ENCODE measurements at regions not wholly inside any gene's neighbourhood (a gene's known extent, or its start where the extent isn't known, plus 50 kb on each side); places are given as distances from the start of the nearest gene placed in this dataset.

DNA sequence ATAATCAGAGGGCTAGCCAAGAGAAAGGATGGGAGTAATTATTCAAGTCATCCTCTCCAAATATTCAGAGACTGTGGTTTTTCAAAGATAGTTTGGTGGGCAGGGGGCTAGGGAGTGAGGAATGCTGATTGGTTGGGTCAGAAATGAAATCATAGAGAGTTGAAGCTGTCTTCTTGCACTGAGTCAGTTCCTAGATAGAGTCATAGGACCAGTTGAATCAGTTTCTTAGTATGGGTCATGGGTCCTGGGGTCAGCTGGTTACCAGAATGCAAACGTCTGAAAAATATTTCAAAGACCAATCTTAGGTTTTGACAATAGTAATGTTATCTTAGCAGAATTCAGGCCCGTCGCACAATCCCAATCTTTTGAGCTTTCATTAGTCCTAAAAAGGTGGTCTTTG is 171.4 kb upstream of the SPATS2L start:
- Histone ChIP-seq H3K4me3 (replicated peaks in 1 of 3; ENCODE audit: insufficient read depth in 1 of 3, low read depth in 1 of 3, low read length in 3 of 3) (no peak overlapping the region), H2AFZ (ENCODE audit: low read depth, low read length) (no peak overlapping the region), H3K4me2 (ENCODE audit: insufficient read depth, low read length) (no peak overlapping the region), H3K9me3 (replicated peaks; ENCODE audit: control insufficient read depth, insufficient read depth, low read length) (no peaks in the 10 kb centered on the region), H3K27me3 (ENCODE audit: control insufficient read depth in 2 of 2, insufficient read depth in 2 of 2, low read length in 2 of 2) (no peaks in the 10 kb centered on the region), H4K20me1 (replicated peaks; ENCODE audit: control insufficient read depth, extremely low read depth, insufficient read depth, low read length) (no peaks in the 10 kb centered on the region), H3K9me1 (replicated peaks; ENCODE audit: control insufficient read depth, extremely low read depth, insufficient read depth, low read length) (no peaks in the 10 kb centered on the region), H3K4me1 (ENCODE audit: control insufficient read depth, extremely low read depth, insufficient read depth, low read length) (no peaks in the 10 kb centered on the region), H3K9ac (replicated peaks; ENCODE audit: extremely low read depth, insufficient read depth, low read length) (no peak overlapping the region), H3K27ac (ENCODE audit: insufficient read depth, low read depth, low read length) (no peak overlapping the region), H3K36me3 (ENCODE audit: control insufficient read depth in 2 of 2, extremely low read depth in 1 of 2, insufficient read depth in 2 of 2, low read length in 2 of 2) (no peaks in the 10 kb centered on the region), H3K79me2 (ENCODE audit: control insufficient read depth, insufficient read depth, low read length) (no peaks in the 10 kb centered on the region)
- DNase-seq (ENCODE audit: low read depth, low spot score) (no peak), FAIRE-seq (no peak)
- intact Hi-C loops (cut with micrococcal nuclease), result no loop called here
- POLR2A ChIA-PET, result no interaction called here
- TF ChIP-seq POLR2A (IDR thresholded peaks at IDR 0.05; ENCODE audit: low read depth, low read length) (no peak), EZH2 (IDR thresholded peaks at IDR 0.05; ENCODE audit: borderline replicate concordance, low read depth, low read length, severe bottlenecking) (no peak), GATA2 (IDR thresholded peaks at IDR 0.05; ENCODE audit: insufficient read depth, insufficient read length, low read depth, low read length) (no peak), MAX (IDR thresholded peaks at IDR 0.05; ENCODE audit: insufficient read depth, insufficient read length) (no peak), FOS (IDR thresholded peaks at IDR 0.05; ENCODE audit: borderline replicate concordance, insufficient read depth, low read length) (no peak), CTCF (IDR thresholded peaks at IDR 0.05; ENCODE audit: extremely low read depth in 1 of 2, insufficient read depth in 1 of 2, low read depth in 1 of 2, low read length in 2 of 2) (no peak), JUN (IDR thresholded peaks at IDR 0.05; ENCODE audit: borderline replicate concordance, insufficient read depth, insufficient read length, low read depth) (no peak), POLR2AphosphoS5 (IDR thresholded peaks at IDR 0.05; ENCODE audit: insufficient read depth, low read depth, low read length) (no peak), MYC (IDR thresholded peaks at IDR 0.05; ENCODE audit: low read depth, low read length) (no peak)
- CTCF ChIA-PET, result interaction anchor here (0.8 kb wide), 1 partner anchor 153 kb away, joined by 3 read pairs; no protein-coding TSS in a partner anchor
- dilution Hi-C loops (cut with MboI; ENCODE audit: extremely low pct_ligation_motif_present, low sequenced_read_pairs), result no loop called here
- no TSS peak for BruUV-seq (replicated peaks)

Measured in endothelial cell of umbilical vein (primary cell).